ENCODE measurements at regions not wholly inside any gene's neighbourhood (a gene's known extent, or its start where the extent isn't known, plus 50 kb on each side); places are given as distances from the start of the nearest gene placed in this dataset.
A peak's percentile ranks its signal among the peaks of the same experiment; 100 is the strongest.

DNA sequence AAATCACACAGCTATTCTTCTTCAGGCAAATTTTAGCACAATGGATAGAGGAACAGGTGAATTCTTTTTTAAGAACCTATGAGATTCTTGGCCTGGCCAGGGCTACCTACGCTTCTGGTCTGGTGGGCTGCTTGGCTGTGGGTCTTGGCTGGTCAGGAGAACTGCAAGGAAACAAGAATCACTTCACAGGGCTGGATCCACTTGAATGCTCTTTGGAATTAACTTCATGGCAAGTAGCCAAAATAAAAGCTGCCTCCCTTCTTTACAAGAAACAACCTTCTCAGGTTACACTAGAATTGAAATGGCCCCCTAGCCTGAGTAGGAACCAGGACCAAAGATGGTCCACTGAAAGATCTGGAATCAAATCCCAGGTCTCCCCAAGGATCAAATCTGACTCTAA, 519.1 kb downstream of the IQCM start:
- peak; percentile 7 for DNase-seq (ENCODE audit: low spot score)

DNA sequence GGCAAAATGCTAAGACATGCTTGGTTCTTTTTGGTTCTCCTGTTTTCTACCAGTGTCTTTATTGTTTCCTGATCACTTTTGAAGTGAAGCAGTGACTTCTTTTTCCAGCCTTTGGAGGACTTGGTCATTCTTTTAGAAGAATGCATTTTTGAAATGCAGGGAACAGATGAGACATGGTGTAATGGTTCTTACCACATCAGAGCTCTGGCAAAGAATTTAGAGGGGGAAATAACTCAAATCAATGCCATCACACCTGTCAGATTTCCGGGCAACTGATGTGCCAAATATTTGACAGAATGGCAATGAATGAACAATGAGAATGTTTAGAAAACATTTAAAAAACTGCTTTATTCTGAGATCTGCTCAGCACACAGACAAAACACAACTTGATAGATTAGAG, 519.6 kb downstream of the IQCM start:
- no peak for DNase-seq (ENCODE audit: low spot score)

DNA sequence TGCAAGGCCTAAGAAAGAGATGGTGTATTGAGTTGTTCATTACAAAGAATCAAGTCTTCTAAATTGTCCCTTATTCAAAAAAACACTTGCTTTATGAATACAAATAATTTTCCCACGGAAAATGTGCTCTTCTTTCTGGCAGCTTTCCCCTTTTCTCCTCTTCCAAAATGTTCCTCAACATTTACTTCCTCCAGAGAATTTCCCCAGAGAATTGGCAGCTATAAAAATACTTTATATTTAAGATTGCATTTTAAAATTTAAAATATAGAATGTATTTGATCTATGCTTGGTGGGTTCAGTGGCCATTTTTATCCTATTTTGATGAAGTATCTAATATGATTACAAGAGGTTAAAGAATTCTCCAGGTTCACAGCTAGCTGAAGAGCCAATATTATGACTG, 521.0 kb downstream of the IQCM start:
- DNase-seq (ENCODE audit: low spot score) = no peak

DNA sequence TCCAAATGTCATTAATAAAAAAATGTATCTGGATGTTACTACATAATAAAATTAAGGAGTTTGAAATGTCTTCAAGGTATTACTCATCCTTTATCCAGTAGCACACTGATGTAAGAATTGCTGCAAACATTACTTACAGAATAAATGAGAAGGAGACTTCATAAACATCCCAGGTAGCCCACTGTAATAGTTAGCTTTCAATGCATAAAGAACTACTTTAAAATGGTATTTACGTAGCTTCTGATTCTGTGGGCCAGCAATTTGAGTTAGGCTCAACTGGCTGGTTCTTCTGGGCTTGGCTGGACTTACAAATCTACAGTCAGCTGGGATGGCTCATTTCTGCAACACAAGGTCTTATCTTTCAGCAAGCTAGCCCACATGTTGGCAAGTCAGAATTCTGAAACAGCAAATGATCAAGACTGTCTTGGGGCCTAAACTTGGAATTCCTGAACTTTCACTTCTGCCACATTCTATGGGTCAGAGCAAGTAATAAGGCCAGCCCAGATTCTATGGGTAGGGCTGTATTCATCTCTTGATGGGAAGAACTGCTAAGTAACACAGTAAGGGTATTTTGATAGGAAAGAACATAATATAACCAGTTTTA, 522.5 kb downstream of the IQCM start:
- no peak for DNase-seq (ENCODE audit: low spot score)

DNA sequence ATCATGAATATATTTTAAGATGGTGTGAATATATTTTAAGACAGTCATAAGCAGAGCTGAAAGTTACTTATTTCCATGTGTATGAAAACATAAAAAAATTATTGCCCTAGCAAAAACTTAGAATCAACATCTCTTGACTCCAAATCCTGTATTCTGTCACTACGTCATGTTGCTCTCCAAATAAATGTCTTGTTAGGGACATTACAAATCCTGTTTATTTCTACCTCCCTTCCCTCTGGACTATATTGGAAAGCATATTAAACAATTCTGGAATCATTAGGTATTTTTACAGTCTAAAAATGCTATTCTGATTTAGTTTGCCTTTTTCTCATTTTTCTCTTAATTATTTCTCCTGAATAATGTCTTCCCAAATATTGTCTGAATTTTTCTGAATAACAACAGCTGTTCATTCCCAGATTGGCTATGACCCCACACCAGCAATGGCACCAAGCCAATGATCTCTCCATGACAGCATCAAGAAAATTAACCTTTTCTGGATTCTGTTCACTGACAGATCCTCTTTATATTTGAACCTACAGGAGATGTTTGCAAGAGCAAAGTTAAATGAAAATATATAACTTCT, 523.1 kb downstream of the IQCM start:
- DNase-seq (ENCODE audit: low spot score) = no peak

DNA sequence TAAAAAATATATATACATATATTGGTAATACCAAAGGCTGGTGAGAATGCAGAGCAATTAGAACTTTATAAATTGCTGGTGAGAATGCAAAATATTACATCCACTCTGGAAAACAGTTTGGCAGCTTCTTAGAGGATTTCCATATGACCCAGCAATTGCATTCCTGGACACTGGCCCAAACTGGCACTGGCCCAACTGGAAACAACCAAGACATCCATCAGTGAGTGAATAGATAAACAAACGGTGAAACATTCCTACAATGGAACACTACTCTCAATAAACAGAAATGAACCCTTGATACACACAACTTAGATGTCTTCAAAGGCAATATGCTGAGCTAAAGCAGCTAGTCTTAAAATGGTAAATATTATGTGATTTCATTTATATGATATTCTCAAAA, 524.2 kb downstream of the IQCM start:
- DNase-seq (ENCODE audit: low spot score) = peak; percentile 67

DNA sequence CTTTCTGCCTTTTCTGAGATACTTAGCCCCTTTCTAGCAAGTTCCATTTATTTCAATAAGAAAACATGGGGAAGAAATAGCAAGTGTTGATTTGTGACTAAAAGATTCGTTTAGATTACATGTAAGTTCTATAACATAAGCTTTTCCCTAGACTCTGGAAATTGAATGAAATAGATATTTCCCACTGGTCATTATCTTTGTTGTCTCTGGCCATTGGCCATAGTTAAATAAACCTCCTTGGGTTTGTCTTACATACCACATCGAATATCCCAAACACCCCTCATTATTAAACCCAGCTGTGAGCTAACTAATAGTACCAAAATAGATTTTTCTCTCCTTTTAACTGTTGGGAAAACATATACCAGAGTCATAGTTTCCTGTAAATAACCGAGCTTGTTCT, 534.8 kb downstream of the IQCM start:
- no peak for DNase-seq (ENCODE audit: low spot score)

DNA sequence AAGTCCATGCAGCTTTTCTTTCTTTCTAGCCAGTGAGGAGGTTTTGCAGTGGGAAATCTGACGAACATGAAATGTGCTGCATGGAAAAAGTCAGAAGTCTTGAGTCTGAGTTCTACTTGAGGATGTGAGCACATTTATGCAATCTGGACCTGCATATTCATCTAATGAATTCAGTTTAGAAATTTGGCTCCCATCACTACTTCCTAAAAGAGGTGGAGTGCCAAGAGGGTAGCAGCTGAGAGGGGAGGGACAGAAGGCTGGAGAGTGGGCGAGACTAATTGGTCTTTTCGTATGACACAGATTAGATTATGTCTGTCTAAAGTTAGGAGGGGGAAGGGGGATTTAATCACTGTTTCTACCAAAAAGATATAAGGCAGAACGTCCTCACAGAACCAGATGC, 535.9 kb downstream of the IQCM start:
- DNase-seq (ENCODE audit: low spot score) = no peak

DNA sequence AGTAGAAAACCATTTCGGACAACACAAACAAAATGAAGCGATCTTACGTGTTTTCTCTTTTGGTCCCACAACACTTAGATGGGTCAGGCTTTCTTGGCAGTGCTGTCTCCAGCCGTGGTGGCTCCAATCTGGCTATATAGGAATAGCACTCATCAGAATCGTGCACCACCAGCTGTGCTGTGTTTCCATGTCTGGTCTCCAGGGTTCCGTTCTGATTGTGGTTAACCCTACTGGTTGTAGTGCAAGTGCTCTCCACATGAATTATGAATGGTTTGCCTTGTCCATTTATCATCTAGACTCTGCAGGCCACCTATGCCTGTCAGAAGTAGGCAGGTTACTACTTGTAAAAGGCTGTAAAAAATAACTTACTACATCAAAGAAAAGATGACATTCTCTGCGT, 536.3 kb downstream of the IQCM start:
- no peak for DNase-seq (ENCODE audit: low spot score)

DNA sequence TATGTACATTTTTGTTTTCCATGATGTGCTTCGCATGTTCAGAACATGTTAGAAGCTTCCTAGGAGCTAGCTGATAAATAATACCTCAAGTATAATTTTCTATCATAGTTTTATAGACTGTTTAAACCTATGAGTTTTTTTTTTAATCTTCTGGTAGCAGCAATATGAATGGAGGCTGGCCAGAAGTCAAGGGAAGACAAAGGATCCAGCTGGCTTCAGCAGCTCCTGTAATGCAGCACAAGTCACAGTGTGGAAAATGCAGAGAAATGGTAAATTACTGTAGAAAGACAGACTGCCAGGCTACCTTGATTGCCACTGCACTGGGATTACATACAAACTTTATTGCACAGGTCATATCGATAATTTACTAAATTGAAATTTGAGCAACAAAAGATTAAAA, 537.9 kb downstream of the IQCM start:
- no peak for DNase-seq (ENCODE audit: low spot score)

DNA sequence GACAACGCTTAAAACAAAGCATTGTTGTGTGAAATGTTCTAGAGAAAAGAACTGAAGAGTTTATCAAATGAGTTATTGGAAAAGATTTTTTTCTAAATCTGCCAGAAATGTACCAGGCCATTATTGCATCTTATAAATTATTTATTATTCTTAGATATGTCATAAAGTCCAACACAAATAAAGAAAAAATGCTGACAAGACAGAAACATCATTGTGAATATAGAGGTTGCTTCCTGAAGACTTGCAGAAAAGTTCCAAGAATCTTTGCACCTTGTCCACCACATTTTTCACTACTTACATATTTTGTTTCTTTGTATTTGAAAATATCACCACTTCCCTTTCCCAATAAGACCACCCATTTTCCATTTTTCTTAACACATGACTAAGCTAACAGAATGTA, 545.8 kb downstream of the IQCM start:
- no peak for DNase-seq (ENCODE audit: low spot score)

DNA sequence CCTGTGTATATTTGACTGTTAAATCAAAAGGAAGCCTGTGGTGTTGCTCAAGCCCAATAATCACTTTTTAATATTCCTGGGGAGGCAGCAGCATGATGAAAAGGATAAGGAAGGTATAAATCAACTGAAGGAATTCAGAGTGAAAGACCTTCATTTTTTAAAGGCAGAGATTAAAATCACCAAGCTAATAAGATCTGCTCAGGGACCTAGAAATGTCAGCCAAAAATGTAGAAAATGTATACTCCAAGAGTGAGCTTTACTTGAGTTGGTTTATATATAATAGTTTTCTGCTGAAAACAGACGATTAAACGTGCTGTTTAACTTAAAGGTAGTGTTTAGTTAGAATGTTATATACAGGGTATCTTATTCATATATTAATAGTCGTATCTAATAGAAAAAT, 549.3 kb downstream of the IQCM start:
- no peak for DNase-seq (ENCODE audit: low spot score)

DNA sequence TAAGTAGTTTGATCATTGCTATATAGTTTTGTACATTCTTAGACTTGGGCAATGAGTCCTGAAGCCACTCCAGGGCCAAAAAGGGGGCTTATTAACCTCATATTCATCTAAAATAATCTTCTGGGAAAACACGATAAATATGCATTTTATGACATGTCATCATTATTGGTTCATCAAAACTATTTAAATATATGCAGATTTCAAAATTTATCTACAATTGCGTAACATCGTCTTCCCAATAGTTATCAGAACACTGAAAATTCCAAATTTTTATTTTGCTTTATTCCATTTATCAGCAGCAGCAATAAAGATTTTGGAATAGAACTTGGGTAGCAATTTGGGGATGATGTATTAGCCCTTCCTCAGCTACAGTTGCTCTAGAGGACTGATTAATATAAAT, 550.0 kb downstream of the IQCM start:
- DNase-seq (ENCODE audit: low spot score) = no peak

DNA sequence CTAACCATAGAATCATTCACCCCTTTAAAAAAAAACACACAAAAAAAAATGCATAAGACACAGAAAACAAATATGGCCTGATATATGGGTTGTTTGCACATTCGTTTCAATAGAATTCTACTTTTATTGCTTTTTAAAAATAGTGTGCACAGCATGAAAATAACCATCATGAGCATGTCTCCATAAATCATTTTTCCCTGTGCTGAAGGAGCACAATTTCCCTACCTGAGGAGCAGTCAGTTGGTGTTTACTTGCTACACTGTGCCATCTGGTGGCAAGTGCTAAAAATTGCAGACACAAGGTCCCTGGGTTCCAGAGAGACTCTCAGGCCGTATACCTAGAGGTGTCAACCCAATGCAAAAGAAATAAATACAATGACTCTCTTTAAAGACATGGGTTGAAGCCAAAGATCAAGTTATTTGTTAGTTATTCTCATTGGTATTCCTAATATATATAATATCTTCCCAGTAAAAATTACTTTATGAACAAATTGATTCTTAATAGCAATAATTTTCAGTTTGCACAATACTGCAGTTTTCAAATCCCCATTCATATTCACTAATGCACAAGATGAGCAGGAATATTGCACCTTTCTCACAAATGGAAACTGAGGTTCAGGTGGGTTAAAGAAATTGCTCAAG, 551.4 kb downstream of the IQCM start:
- DNase-seq (ENCODE audit: low spot score) = peak; percentile 62

DNA sequence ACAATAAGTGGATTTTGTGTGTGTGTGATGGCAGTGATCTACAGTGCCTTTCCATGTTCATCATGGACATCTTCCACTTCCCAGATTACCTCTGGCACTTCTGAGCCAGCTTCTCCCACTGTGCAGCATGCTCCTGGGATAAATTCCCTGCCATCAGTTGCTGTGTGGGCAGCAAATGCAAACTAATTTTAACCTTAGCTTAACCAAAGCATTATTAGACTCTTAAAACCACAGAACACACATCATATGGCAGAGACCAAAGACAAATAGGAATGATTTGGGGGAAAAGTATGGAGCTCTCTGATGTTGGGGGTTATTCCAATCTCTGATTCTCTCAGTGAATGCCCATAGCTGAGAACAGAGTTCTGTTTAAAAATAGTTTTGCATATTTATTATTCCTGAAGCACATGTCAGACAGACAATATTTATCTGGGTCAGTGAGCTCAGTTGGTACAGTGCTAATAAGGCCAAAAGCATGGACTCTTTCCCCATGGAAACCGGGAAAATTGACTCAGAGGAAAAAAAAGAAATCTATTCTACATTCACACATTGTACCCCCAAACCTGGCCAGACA, 567.4 kb downstream of the IQCM start:
- no peak for DNase-seq (ENCODE audit: low spot score)

DNA sequence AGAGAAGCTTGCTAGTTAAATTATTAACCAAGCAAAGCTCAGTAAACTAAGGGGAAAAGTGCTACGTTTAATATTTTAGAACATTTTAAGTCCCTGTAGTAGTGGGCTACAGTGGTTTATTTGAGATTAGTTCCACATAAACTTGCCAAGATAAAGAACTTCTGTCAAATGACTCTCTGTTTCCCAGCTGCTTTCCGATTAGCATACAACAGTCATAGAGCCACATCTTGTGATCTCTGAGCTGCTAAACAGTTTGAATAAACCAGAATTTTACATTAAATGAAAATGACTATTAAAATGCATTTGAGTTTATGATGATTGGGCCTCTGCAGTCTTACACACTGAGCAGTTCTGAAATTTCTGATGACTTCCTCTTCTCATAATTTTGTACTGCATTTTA, 568.5 kb downstream of the IQCM start:
- no peak for DNase-seq (ENCODE audit: low spot score)

DNA sequence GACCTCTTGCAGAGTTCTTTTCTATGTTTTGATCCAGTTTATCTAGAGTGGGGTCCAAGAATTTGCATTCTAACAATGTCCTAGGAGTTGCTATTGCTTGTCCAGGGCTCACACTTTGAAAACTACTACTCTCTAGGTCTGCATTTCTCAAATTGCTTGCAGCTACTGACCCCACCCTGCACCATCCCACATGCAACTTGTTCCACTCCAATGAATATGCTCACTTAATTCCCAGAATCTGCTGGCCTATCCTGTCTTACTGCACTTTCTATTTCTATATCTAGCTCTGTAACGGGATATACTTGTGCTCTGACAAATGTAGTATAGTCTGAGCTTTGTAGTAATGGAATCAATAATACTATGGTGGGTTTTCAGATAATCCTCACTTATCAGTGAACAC, 570.3 kb downstream of the IQCM start:
- DNase-seq (ENCODE audit: low spot score) = no peak

DNA sequence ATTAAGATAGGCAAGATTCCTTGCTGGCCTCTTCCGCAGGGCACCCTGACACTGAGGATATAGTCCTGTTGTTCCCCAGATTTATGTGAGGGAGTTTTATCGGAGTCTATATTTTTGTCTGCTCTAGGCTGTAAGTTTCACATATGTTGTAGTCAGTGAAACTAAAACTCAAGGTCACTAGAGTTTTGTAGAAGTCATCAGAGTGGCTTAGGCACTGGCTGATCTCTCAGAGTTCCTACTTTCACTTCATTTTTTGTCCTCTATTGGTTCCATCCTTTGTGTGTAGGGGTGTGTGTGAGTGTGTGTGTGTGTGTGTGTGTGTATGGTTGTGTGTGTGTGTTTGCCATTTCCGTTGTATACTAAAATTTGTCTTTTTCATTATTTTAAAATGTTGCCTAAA, 577.5 kb downstream of the IQCM start:
- no peak for DNase-seq (ENCODE audit: low spot score)

DNA sequence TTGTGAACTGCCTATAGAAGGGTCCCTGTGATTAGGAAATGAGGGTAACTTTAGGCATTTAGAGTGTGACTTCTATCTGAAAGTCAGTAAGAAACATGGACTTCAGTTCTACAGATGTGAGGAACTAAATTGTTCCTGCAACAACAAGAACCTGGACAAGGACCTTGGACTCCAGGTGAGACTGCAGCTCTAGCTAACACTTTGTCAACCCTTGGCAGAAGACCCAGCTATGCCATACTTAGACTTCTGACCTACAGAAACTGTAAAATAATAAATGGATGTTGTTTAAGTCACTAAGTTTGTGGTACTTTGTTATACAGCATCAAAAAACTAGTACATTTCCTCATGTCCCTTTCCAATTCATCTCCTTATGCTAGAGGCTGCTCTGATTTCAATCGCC, 580.8 kb downstream of the IQCM start:
- DNase-seq (ENCODE audit: low spot score) = no peak

DNA sequence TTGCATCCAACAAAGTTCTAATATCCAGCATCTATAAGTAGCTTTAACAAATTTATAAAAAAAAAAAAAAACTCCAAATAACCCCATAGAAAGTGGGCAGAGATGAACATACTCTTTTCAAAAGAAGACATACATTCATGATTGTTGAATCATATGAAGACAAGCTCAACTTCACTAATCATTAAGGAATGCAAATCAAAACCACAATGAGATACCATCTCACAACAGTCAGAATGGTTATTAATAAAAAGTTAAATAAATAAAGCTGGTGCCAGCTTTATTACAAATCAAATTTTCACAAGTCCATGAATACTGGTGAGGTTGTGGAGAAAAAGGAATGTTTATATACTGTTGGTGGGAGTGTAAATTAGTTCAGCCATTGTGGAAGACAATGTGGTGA, 592.0 kb downstream of the IQCM start:
- DNase-seq (ENCODE audit: low spot score) = no peak

DNA sequence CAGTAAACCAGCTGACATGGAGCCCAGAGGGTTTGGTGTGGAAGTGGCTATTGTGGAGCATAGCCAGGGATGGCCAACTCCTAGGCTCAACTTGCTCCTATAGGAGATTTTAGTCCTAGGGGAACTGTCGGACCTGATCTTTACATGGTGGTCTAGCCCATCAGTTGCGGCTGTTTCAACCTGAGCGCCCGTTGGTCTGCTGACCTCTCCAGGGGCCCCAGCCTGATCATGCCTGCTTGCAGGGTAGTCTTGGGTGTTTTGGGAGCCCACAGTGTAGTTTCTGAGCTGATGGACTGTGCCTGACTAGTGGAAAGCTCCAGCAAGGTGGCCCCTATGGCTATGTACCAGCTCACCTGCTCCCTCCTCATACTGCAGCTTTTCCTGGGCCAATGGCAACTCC, 597.0 kb downstream of the IQCM start:
- DNase-seq (ENCODE audit: low spot score) = no peak

DNA sequence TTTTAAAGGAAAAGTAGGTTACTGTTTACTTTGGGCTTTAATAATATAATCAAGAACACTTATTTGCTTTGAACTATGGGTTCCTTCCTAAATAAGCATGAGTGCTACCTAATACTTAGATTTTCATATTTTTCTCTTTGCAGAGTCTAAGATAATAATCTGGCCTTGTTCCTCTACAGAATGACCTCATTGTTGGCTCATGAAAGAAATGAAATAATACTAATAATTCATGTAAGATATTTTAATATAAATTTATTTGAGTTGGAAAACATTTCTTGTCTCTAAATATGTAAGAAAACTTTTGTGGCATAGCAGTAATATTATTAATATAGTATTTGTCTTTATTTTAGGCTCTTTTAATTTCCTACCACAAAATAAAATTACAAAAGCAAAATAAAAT, 601.3 kb downstream of the IQCM start:
- DNase-seq (ENCODE audit: low spot score) = no peak

DNA sequence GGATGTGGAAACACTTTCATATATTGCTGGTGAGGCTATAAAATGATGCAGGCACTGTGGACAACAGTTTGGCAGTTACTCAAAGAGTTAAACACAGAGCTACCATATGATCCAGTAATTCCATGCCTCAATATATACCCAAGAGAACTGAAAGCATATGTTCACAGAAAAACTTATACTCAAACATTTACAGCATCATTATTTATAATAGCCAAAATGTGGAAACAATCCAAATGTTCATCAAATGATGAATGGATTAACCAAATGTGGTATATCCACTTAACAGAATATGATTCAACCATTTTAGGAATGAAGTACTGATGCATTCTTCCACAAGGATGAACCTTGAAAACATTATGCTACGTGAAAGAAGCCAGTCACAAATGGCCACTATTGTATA, 603.8 kb downstream of the IQCM start:
- no peak for DNase-seq (ENCODE audit: low spot score)

All from H4 (cell line).